ENCODE measurements at regions not wholly inside any gene's neighbourhood (a gene's known extent, or its start where the extent isn't known, plus 50 kb on each side); places are given as distances from the start of the nearest gene placed in this dataset.
A peak's percentile ranks its signal among the peaks of the same experiment; 100 is the strongest.

DNA sequence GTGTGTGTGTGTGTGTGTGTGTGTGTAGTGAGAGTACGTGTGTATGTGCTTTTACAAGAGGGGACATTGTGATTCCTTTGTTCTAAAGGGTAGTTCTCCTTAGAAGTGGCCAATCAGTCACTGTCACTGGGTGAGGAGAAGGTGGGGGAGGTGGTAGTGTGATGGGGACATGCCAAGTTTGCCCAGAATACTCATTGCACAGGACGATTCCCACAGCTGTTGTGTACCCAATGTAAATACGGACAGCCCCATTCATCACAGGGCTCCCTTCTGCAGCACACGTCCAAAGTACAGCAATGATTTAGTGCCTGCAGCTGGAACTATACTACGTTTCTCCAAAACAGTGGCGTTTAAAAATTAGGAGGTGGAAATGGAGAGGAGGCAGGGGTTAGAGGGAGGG lies 287.8 kb downstream of the TLR4 start:
- peaks cover 0 to 19% of the 10 kb centered on the region in 2 donors for H3K27me3 Mint-ChIP-seq
- H3K4me3 Mint-ChIP-seq: no peak overlapping the region
- no peak for ATAC-seq (replicated peaks)

DNA sequence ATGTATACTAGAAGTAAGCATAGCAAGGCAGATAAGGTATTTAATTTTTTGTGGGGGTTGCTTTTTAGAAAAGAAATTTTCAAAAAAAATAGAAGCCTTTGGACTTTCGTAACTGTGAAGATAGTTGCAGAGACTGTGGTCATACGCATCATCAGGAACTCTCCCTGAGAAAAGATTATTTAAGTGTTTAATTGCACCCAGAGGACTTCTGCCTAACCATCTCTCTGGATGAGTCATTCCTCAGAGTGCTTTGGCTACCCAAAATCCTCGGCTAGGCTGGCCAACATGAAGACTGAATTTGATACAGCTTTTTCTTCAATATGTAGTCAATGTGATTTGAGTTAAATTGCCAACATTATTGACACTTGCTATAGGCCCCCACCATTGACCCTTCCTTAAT lies 296.4 kb downstream of the TLR4 start:
- H3K4me3 Mint-ChIP-seq: no peak overlapping the region
- ATAC-seq (replicated peaks): no peak
- no peaks in the 10 kb centered on the region for H3K36me3 Mint-ChIP-seq
- H3K9me3 Mint-ChIP-seq: no peaks in the 10 kb centered on the region
- no peaks in the 10 kb centered on the region for H3K4me1 Mint-ChIP-seq
- H3K27me3 Mint-ChIP-seq: no peaks in the 10 kb centered on the region
- no peak overlapping the region for H3K27ac Mint-ChIP-seq
- no peak for DNase-seq

More for the DNA sequence above, 287.8 kb downstream of the TLR4 start:
- Mint-ChIP-seq H3K9me3 (no peaks in the 10 kb centered on the region), H3K27ac (no peak overlapping the region), H3K4me1 (peaks cover 3 to 7% of the 10 kb centered on the region in 2 donors), H3K36me3 (no peaks in the 10 kb centered on the region)
- DNase-seq: no peak

GRCh38 chr9:118003240-118003639 lies 299.0 kb downstream of the TLR4 start:
- no peak overlapping the region for H3K4me3 Mint-ChIP-seq
- H3K36me3 Mint-ChIP-seq: no peaks in the 10 kb centered on the region
- ATAC-seq (replicated peaks) (no peak), DNase-seq (no peak)
- H3K27me3 Mint-ChIP-seq: peaks cover 0 to 6% of the 10 kb centered on the region in 2 donors
- no peaks in the 10 kb centered on the region for H3K9me3 Mint-ChIP-seq
- H3K4me1 Mint-ChIP-seq: no peaks in the 10 kb centered on the region
- H3K27ac Mint-ChIP-seq: no peak overlapping the region

GRCh38 chr9:118008246-118008645 lies 304.0 kb downstream of the TLR4 start:
- no peak overlapping the region for H3K27ac Mint-ChIP-seq
- H3K9me3 Mint-ChIP-seq: no peaks in the 10 kb centered on the region
- H3K27me3 Mint-ChIP-seq: peaks cover 0 to 6% of the 10 kb centered on the region in 2 donors
- no peak overlapping the region for H3K4me3 Mint-ChIP-seq
- no peak for DNase-seq
- no peaks in the 10 kb centered on the region for H3K4me1 Mint-ChIP-seq
- H3K36me3 Mint-ChIP-seq: no peaks in the 10 kb centered on the region
- no peak for ATAC-seq (replicated peaks)

- Mint-ChIP-seq H3K27ac (no peak overlapping the region), H3K4me3 (no peak overlapping the region), H3K36me3 (no peaks in the 10 kb centered on the region), H3K9me3 (no peaks in the 10 kb centered on the region), H3K27me3 (peaks cover 0 to 11% of the 10 kb centered on the region in 2 donors), H3K4me1 (no peaks in the 10 kb centered on the region)
- ATAC-seq (replicated peaks): no peak
- no peak for DNase-seq
Measured at GRCh38 chr9:118009614-118010013, 305.4 kb downstream of the TLR4 start.

GRCh38 chr9:118017607-118018122 lies 313.5 kb downstream of the TLR4 start:
- no peak for ATAC-seq (replicated peaks)
- H3K4me3 Mint-ChIP-seq: no peak overlapping the region

DNA sequence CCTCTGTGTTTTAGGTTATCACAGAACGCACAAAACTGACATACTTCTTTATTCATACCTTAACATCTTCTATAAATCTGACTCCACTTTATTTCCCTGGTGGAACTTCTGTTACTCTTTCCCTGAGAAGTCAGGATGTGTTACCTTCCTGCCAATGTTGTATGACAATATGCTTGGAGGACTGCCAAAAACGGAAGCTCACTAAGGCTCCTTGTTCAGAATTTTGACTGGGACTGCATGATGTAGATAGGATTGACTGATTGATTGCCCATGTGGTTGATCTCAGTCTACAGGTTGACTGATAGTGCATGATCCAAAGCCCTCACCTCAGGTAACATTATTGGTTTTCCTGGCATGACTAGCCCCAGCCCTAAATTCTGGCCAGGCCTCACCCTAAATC lies 319.4 kb downstream of the TLR4 start:
- DNase-seq (no peak), ATAC-seq (replicated peaks) (no peak)
- Mint-ChIP-seq H3K36me3 (no peaks in the 10 kb centered on the region), H3K4me3 (no peak overlapping the region), H3K9me3 (peaks cover 0 to 3% of the 10 kb centered on the region in 2 donors), H3K27me3 (no peaks in the 10 kb centered on the region), H3K4me1 (no peaks in the 10 kb centered on the region), H3K27ac (no peak overlapping the region)

More at GRCh38 chr9:118017607-118018122, 313.5 kb downstream of the TLR4 start:
- DNase-seq: no peak
- Mint-ChIP-seq H3K4me1 (no peaks in the 10 kb centered on the region), H3K9me3 (peaks cover 0 to 3% of the 10 kb centered on the region in 2 donors), H3K27ac (no peak overlapping the region), H3K36me3 (no peaks in the 10 kb centered on the region), H3K27me3 (peaks cover 0 to 7% of the 10 kb centered on the region in 2 donors)

GRCh38 chr9:118028225-118028624 lies 324.0 kb downstream of the TLR4 start:
- H3K9me3 Mint-ChIP-seq: peaks cover 5 to 6% of the 10 kb centered on the region in 2 donors
- ATAC-seq (replicated peaks): no peak
- DNase-seq: no peak
- H3K4me1 Mint-ChIP-seq: no peaks in the 10 kb centered on the region
- H3K4me3 Mint-ChIP-seq: no peak overlapping the region
- H3K36me3 Mint-ChIP-seq: no peaks in the 10 kb centered on the region
- H3K27ac Mint-ChIP-seq: no peak overlapping the region
- no peaks in the 10 kb centered on the region for H3K27me3 Mint-ChIP-seq

GRCh38 chr9:118029425-118029824 lies 325.2 kb downstream of the TLR4 start:
- no peak overlapping the region for H3K27ac Mint-ChIP-seq
- no peaks in the 10 kb centered on the region for H3K36me3 Mint-ChIP-seq
- H3K4me1 Mint-ChIP-seq: no peaks in the 10 kb centered on the region
- H3K4me3 Mint-ChIP-seq: no peak overlapping the region
- peaks cover 0 to 4% of the 10 kb centered on the region in 2 donors for H3K27me3 Mint-ChIP-seq
- DNase-seq: no peak
- H3K9me3 Mint-ChIP-seq: peaks cover 5 to 6% of the 10 kb centered on the region in 2 donors
- no peak for ATAC-seq (replicated peaks)

DNA sequence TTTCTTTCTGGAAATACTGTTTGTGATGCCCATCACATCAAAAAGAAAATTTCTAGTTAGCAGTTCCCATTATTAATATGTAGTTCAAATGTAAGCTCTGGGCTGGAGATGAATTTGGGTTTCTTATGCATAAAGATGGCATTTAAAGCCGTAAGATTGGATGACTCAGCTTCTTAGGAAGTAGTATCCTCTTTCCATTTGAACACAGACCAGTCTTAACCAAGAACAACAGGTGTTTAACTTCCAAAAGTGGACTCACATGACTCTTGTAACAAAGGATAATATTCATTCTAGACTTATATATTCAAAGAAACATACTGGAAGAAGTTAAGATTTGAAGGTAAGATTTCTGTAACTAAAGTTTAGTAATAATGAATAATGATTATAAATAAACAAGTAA lies 330.5 kb downstream of the TLR4 start:
- Mint-ChIP-seq H3K4me1 (no peaks in the 10 kb centered on the region), H3K9me3 (peaks cover 2 to 5% of the 10 kb centered on the region in 2 donors), H3K27ac (no peak overlapping the region), H3K36me3 (no peaks in the 10 kb centered on the region), H3K4me3 (no peak overlapping the region), H3K27me3 (peaks cover 4% of the 10 kb centered on the region in 2 donors)
- ATAC-seq (replicated peaks): no peak
- DNase-seq: no peak

DNA sequence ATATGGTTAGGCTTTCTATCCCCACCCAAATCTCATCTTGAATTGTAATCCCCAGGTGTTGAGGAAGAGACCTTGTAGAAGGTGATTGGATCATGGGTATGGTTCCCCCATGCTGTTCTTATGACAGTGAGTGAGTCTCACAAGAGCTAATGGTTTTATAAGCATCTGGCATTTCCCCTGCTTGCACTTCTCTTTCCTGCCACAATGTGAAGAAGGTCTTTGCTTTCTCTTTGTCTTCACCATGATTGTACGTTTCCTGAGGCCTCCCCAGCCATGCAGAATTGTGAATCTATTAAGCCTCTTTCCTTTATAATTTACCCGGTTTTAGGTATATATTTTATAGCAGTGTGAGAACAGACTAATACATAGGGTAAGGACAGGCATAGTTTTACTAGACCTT lies 334.5 kb downstream of the TLR4 start:
- DNase-seq (no peak), ATAC-seq (replicated peaks) (no peak)
- H3K4me1 Mint-ChIP-seq: no peaks in the 10 kb centered on the region
- H3K27me3 Mint-ChIP-seq: peaks cover 4% of the 10 kb centered on the region in 2 donors
- H3K9me3 Mint-ChIP-seq: peaks cover 2 to 3% of the 10 kb centered on the region in 2 donors
- H3K4me3 Mint-ChIP-seq: no peak overlapping the region
- no peaks in the 10 kb centered on the region for H3K36me3 Mint-ChIP-seq
- H3K27ac Mint-ChIP-seq: no peak overlapping the region

- ATAC-seq (replicated peaks) (no peak), DNase-seq (no peak)
- no peaks in the 10 kb centered on the region for H3K36me3 Mint-ChIP-seq
- no peak overlapping the region for H3K27ac Mint-ChIP-seq
- peaks cover 2 to 5% of the 10 kb centered on the region in 2 donors for H3K9me3 Mint-ChIP-seq
- H3K27me3 Mint-ChIP-seq: no peaks in the 10 kb centered on the region
- H3K4me1 Mint-ChIP-seq: no peaks in the 10 kb centered on the region
- no peak overlapping the region for H3K4me3 Mint-ChIP-seq
Measured at GRCh38 chr9:118058227-118058626, 354.0 kb downstream of the TLR4 start.

GRCh38 chr9:118059484-118060278 lies 355.5 kb downstream of the TLR4 start:
- Mint-ChIP-seq H3K4me1 (no peaks in the 10 kb centered on the region), H3K9me3 (peaks cover 2 to 5% of the 10 kb centered on the region in 2 donors), H3K27me3 (no peaks in the 10 kb centered on the region), H3K27ac (no peak overlapping the region), H3K4me3 (no peak overlapping the region), H3K36me3 (no peaks in the 10 kb centered on the region)
- ATAC-seq (replicated peaks) (no peak), DNase-seq (no peak)

DNA sequence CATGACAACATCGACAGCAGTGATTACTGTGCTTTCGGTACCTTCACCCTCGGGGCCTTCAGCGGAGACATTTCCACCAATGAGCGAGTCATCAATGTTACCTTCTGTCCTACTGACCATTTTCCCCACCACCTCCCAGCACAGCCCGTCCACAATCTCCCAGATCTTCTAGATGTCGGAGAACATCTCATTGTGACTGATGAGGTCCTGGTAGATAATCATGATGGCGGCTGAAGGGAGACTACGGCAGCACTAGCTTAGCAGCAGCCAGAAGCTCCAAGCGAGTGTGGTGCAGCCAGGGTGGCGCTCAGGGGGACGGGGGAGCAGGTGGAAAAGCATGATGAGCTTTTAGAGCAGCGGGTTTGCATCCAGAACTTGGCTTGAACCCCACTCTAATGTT lies 379.0 kb downstream of the TLR4 start:
- DNase-seq (no peak), ATAC-seq (replicated peaks) (no peak)
- Mint-ChIP-seq H3K4me3 (no peak overlapping the region), H3K4me1 (no peaks in the 10 kb centered on the region), H3K27ac (no peak overlapping the region), H3K9me3 (no peaks in the 10 kb centered on the region), H3K27me3 (no peaks in the 10 kb centered on the region), H3K36me3 (no peaks in the 10 kb centered on the region)

DNA sequence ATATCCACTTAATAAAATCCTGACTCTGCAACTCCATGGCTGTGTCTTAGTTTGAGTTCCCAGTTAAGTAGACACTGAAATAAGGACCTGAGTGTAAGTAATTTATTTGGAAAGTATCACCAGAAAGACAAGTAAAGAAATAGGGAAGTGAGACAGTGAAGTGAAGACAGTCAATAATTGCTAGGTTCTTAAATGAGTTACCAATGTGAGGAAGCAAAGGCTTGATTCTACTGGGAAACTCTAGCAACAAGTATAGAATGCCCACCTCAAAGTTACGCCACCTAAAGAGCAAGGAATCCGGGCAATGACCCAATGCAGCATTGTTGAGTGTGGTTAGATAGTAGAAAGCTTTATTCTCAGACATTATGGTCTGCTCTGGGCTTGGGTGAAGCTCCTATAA lies 383.9 kb downstream of the TLR4 start:
- no peaks in the 10 kb centered on the region for H3K27me3 Mint-ChIP-seq
- DNase-seq: no peak
- no peaks in the 10 kb centered on the region for H3K4me1 Mint-ChIP-seq
- H3K27ac Mint-ChIP-seq: no peak overlapping the region
- H3K9me3 Mint-ChIP-seq: no peaks in the 10 kb centered on the region
- no peak overlapping the region for H3K4me3 Mint-ChIP-seq
- peak in 1 of 2 donors; percentile 52 for ATAC-seq (replicated peaks)
- no peaks in the 10 kb centered on the region for H3K36me3 Mint-ChIP-seq
